Spleen (tissue), 7 donors: ENCODE measurements at regions not wholly inside any gene's neighbourhood (a gene's known extent, or its start where the extent isn't known, plus 50 kb on each side); places are given as distances from the start of the nearest gene placed in this dataset.

ENCODE experiments used
- CTCF ChIP-seq, 11 experiments: fragments of 200-600 bp in 7 of 11; fragments of 450-650 bp in 4 of 11; sonication (generic) in 4 of 11; IDR thresholded peaks in 8 of 11; conservative IDR thresholded peaks in 3 of 11; 1 replicate in 7 of 11; 2 replicates in 4 of 11; pipeline versions ENCODE4 v1.4.0 to v1.8.0; 2016 to 2021; ENCODE audit warnings: antibody characterized with exemption in 11 of 11, inconsistent platforms in 4 of 11, mild to moderate bottlenecking in 1 of 11
- POLR2A ChIP-seq, 3 donors: fragments of 450-650 bp; IDR thresholded peaks; one replicate each; pipeline ENCODE4 v1.5.1; 2017; ENCODE audit warnings: antibody characterized with exemption in 3 of 3, mild to moderate bottlenecking in 1 of 3
- POLR2AphosphoS5 ChIP-seq, 3 donors: sonication (generic); formaldehyde crosslinking; IDR thresholded peaks; one replicate each; pipeline ENCODE4 v1.5.1; 2017; ENCODE audit warnings: antibody characterized with exemption in 3 of 3
- donor health status: DM: no; HTN: no; CAD: no; lungs with moderate emphysema.
- donor health status: DM: no; HTN: no; CAD: no.
- donor health status: DM: no; HTN: no; CAD: no.

- no peak for TF ChIP-seq CTCF (IDR thresholded peaks at IDR 0.05 in 8 of 11, conservative IDR thresholded peaks at IDR 0.05 in 3 of 11)
- TF ChIP-seq POLR2AphosphoS5 (IDR thresholded peaks at IDR 0.05), result no peak
- no peak for TF ChIP-seq POLR2A (IDR thresholded peaks at IDR 0.05)
Measured at GRCh38 chr4:113827285-113827684, 65.7 kb upstream of the CAMK2D start.
